PC-3 (cell line): ENCODE measurements at regions not wholly inside any gene's neighbourhood (a gene's known extent, or its start where the extent isn't known, plus 50 kb on each side); places are given as distances from the start of the nearest gene placed in this dataset.

Source experiments
- CTCF ChIP-seq: fragments of 300-600 bp; sonication (generic); conservative IDR thresholded peaks from 2 replicates; pipeline ENCODE4 v1.5.1; 2017; ENCODE audit warnings: antibody characterized with exemption, low read depth, mild to moderate bottlenecking, low read length
- EZH2 ChIP-seq: fragments of 300-600 bp; sonication (generic); IDR thresholded peaks from one replicate; pipeline ENCODE4 v1.6.1; 2017; ENCODE audit warnings: antibody characterized with exemption, mild to moderate bottlenecking, low read length; ENCODE audit not compliant: unreplicated experiment
- EZH2phosphoT487 ChIP-seq: fragments of 300-600 bp; sonication (generic); IDR thresholded peaks from 2 replicates; pipeline ENCODE4 v1.6.1; 2018; ENCODE audit warnings: mild to moderate bottlenecking, antibody characterized with exemption, low read length, borderline replicate concordance

DNA sequence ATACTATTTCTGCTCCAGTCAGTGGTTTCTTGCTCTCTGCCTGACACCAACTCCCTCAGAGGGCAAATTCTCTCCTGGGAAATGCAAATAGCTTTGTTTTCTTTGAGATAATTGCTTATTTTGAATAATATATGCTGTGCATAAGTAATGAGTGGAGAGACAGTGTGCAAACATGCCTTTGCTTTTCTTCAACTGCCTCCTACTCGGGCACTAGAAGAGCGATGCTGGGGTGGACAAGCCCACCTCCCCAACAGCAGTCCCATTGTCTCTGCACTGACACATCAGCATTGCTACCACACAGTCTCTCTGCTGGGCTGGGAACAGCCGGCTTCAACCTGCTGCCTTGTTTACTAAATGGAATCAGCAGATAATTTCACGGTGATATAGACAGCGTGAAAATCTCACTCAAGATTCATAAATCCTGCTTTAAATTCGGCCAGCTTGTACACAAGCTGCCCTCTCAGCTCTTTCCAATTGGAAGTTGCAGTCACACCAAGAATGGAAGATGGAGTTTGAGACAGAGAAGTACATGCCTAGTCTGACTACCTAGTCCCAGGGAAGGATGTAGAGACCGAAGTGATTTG, 694.5 kb downstream of the TDRD15 start:
- TF ChIP-seq EZH2 (no peak), CTCF (no peak), EZH2phosphoT487 (no peak)
